H1 (cell line): ENCODE measurements at regions not wholly inside any gene's neighbourhood (a gene's known extent, or its start where the extent isn't known, plus 50 kb on each side); places are given as distances from the start of the nearest gene placed in this dataset.

ENCODE experiments used
- CTCF ChIA-PET: fragments of 300-600 bp; sonication (Branson Sonifier 250); formaldehyde crosslinking; loops from one replicate; lab custom pipeline; 2021; ENCODE audit not compliant: partially characterized antibody; lab: Charles Lee
- POLR2A ChIA-PET: fragments of 300-600 bp; sonication (Branson Sonifier 250); formaldehyde crosslinking; loops from one replicate; lab custom pipeline; 2021; ENCODE audit warnings: inconsistent platforms; ENCODE audit not compliant: partially characterized antibody; lab: Charles Lee
- DNase-seq, 2 experiments: peaks; one replicate each; pipeline versions ENCODE4 v3.0.0 to v3.0.0-alpha.2; 2010 to 2022; ENCODE audit warnings: low spot score in 2 of 2, low read depth in 1 of 2, mixed read lengths in 1 of 2
- FAIRE-seq: peaks from 2 replicates; lab custom pipeline; 2011; peaks lifted over from hg19 to GRCh38; lab: Jason Lieb, UNC
- H2AFZ ChIP-seq: 2 replicates; pipeline ENCODE4 v1.8.1; 2012; ENCODE audit warnings: low read length, inconsistent platforms
- H2AK5ac ChIP-seq: 2 replicates; pipeline ENCODE4 v1.6.1; 2013; ENCODE audit warnings: low read depth, low read length
- H2BK120ac ChIP-seq: replicated peaks from 2 replicates; pipeline ENCODE3; 2013; ENCODE audit warnings: low read depth, low read length, inconsistent platforms
- H2BK12ac ChIP-seq: 2 replicates; pipeline ENCODE4 v1.6.1; 2013; ENCODE audit warnings: low read depth, low read length
- H2BK15ac ChIP-seq: 2 replicates; pipeline ENCODE4 v1.6.1; 2013; ENCODE audit warnings: low read length
- H2BK20ac ChIP-seq: 2 replicates; pipeline ENCODE4 v1.6.1; 2013; ENCODE audit warnings: low read length
- H2BK5ac ChIP-seq: 2 replicates; pipeline ENCODE4 v1.6.1; 2013; ENCODE audit warnings: low read depth, low read length
- H3K14ac ChIP-seq: 2 replicates; pipeline ENCODE4 v1.6.1; 2013; ENCODE audit warnings: inconsistent platforms; ENCODE audit not compliant: insufficient read length
- H3K18ac ChIP-seq: 2 replicates; pipeline ENCODE4 v1.6.1; 2013; ENCODE audit warnings: low read length; ENCODE audit errors: extremely low read depth
- H3K23ac ChIP-seq: 2 replicates; pipeline ENCODE4 v1.6.1; 2013; ENCODE audit warnings: inconsistent platforms; ENCODE audit not compliant: insufficient read length
- H3K23me2 ChIP-seq: 2 replicates; pipeline ENCODE4 v1.6.1; 2013; ENCODE audit warnings: low read depth, low read length
- H3K27ac ChIP-seq: 2 replicates; pipeline ENCODE4 v1.6.1; 2011; ENCODE audit warnings: low read depth, low read length, inconsistent platforms
- H3K27me3 ChIP-seq, 4 experiments: replicated peaks in 1 of 4; 1 replicate in 1 of 4; 2 replicates in 3 of 4; pipeline versions ENCODE4 v1.6.1 to v1.8.1; 2011 to 2013; ENCODE audit warnings: low read length in 3 of 4, mild to moderate bottlenecking in 3 of 4, inconsistent platforms in 2 of 4, mixed read lengths in 2 of 4, moderate library complexity in 1 of 4; ENCODE audit not compliant: control insufficient read depth in 3 of 4, insufficient read depth in 3 of 4; ENCODE audit errors: extremely low read depth in 1 of 4
- H3K36me3 ChIP-seq, 4 experiments: 2 replicates each; pipeline versions ENCODE4 v1.6.1 to v1.8.1; 2011 to 2013; ENCODE audit warnings: mild to moderate bottlenecking in 4 of 4, low read length in 3 of 4, moderate library complexity in 2 of 4, control low read depth in 1 of 4, inconsistent platforms in 1 of 4; ENCODE audit not compliant: insufficient read depth in 4 of 4, control insufficient read depth in 2 of 4
- H3K4ac ChIP-seq: replicated peaks from 2 replicates; pipeline ENCODE3; 2013; ENCODE audit warnings: low read length, low read depth, mixed read lengths, inconsistent platforms; ENCODE audit not compliant: insufficient read length
- H3K4me1 ChIP-seq, 4 experiments: replicated peaks in 1 of 4; 1 replicate in 1 of 4; 2 replicates in 3 of 4; pipeline versions ENCODE4 v1.6.1 to v1.8.1; 2011 to 2013; ENCODE audit warnings: low read length in 3 of 4, inconsistent platforms in 2 of 4, mixed read lengths in 1 of 4; ENCODE audit not compliant: insufficient read depth in 4 of 4, control insufficient read depth in 3 of 4
- H3K4me2 ChIP-seq, 2 experiments: 2 replicates each; pipeline versions ENCODE4 v1.6.1 to v1.8.1; 2011 to 2013; ENCODE audit warnings: low read depth in 2 of 2, low read length in 2 of 2, control low read depth in 1 of 2, inconsistent platforms in 1 of 2, mild to moderate bottlenecking in 1 of 2; ENCODE audit not compliant: insufficient read depth in 1 of 2
- H3K4me3 ChIP-seq, 4 experiments: fragments of 200-600, 300-600 bp in 1 of 4; sonication (generic), shearing (Covaris generic), sonication (Bioruptor Twin) in 1 of 4; 2 replicates each; pipeline versions ENCODE4 v1.5.1 to v1.8.1; 2011 to 2016; ENCODE audit warnings: low read length in 4 of 4, low read depth in 3 of 4, control low read depth in 2 of 4, inconsistent platforms in 2 of 4, mild to moderate bottlenecking in 2 of 4, mixed read lengths in 1 of 4, moderate library complexity in 1 of 4; ENCODE audit not compliant: insufficient read depth in 2 of 4; ENCODE audit errors: extremely low read depth in 1 of 4
- H3K56ac ChIP-seq: replicated peaks from 2 replicates; pipeline ENCODE3; 2013; ENCODE audit warnings: low read depth, mild to moderate bottlenecking, mixed read lengths, low read length, inconsistent platforms; ENCODE audit not compliant: insufficient read length
- H3K79me1 ChIP-seq: 2 replicates; pipeline ENCODE4 v1.6.1; 2013; ENCODE audit warnings: low read depth, low read length, control low read depth
- H3K79me2 ChIP-seq, 2 experiments: 2 replicates each; pipeline versions ENCODE4 v1.6.1 to v1.8.1; 2012 to 2013; ENCODE audit warnings: low read length in 2 of 2, mild to moderate bottlenecking in 2 of 2, inconsistent platforms in 1 of 2; ENCODE audit not compliant: insufficient read depth in 2 of 2, control insufficient read depth in 1 of 2
- H3K9ac ChIP-seq, 4 experiments: replicated peaks in 1 of 4; 1 replicate in 1 of 4; 2 replicates in 3 of 4; pipeline versions ENCODE4 v1.6.1 to v1.8.1; 2011 to 2013; ENCODE audit warnings: low read depth in 3 of 4, low read length in 3 of 4, control low read depth in 2 of 4, mild to moderate bottlenecking in 2 of 4, moderate library complexity in 2 of 4, inconsistent platforms in 1 of 4; ENCODE audit errors: extremely low read depth in 1 of 4
- H3K9me3 ChIP-seq, 2 experiments: 2 replicates each; pipeline versions ENCODE4 v1.6.1 to v1.8.1; 2012 to 2013; ENCODE audit warnings: mild to moderate bottlenecking in 2 of 2, moderate library complexity in 2 of 2, control low read depth in 1 of 2, inconsistent platforms in 1 of 2, low read depth in 1 of 2, low read length in 1 of 2, mixed read lengths in 1 of 2; ENCODE audit not compliant: insufficient read depth in 2 of 2
- H4K20me1 ChIP-seq, 2 experiments: replicated peaks in 1 of 2; 2 replicates each; pipeline versions ENCODE3 to v1.8.1; 2011 to 2013; ENCODE audit warnings: inconsistent platforms in 2 of 2, low read length in 2 of 2, mild to moderate bottlenecking in 1 of 2; ENCODE audit not compliant: insufficient read depth in 2 of 2, control insufficient read depth in 1 of 2
- H4K5ac ChIP-seq: 2 replicates; pipeline ENCODE4 v1.6.1; 2013; ENCODE audit warnings: low read length, low read depth, mixed read lengths, inconsistent platforms; ENCODE audit not compliant: insufficient read length
- H4K8ac ChIP-seq: 2 replicates; pipeline ENCODE4 v1.8.0; 2013; ENCODE audit warnings: mild to moderate bottlenecking, moderate library complexity, low read length, inconsistent platforms; ENCODE audit not compliant: insufficient read depth; ENCODE audit errors: extremely low read depth
- H4K91ac ChIP-seq: replicated peaks from 2 replicates; pipeline ENCODE3; 2013; ENCODE audit warnings: low read length, mixed read lengths, inconsistent platforms; ENCODE audit not compliant: insufficient read length
- ASH2L ChIP-seq: fragments of 200-600, 300-600 bp; sonication (generic); IDR thresholded peaks from one replicate; pipeline ENCODE4 v1.7.1; 2017; ENCODE audit warnings: low read length
- CHD1 ChIP-seq: IDR thresholded peaks from 2 replicates; pipeline ENCODE4 v1.6.1; 2012; ENCODE audit warnings: low read depth, low read length, improper control_type of control experiment
- EP300 ChIP-seq, 2 experiments: IDR thresholded peaks; 1 replicate in 1 of 2; 2 replicates in 1 of 2; pipeline ENCODE4 v1.6.1; 2011 to 2012; ENCODE audit warnings: low read depth in 2 of 2, low read length in 2 of 2, mild to moderate bottlenecking in 2 of 2, borderline replicate concordance in 1 of 2, inconsistent platforms in 1 of 2, moderate library complexity in 1 of 2
- HDAC2 ChIP-seq, 2 experiments: fragments of 300-600 bp in 1 of 2; sonication (generic) in 1 of 2; IDR thresholded peaks; 2 replicates each; pipeline ENCODE4 v1.6.1; 2011 to 2012; ENCODE audit warnings: low read depth in 2 of 2, low read length in 2 of 2, mild to moderate bottlenecking in 2 of 2, moderate library complexity in 2 of 2, borderline replicate concordance in 1 of 2, inconsistent platforms in 1 of 2
- HDAC6 ChIP-seq: IDR thresholded peaks from one replicate; pipeline ENCODE4 v1.7.1; 2012; ENCODE audit warnings: low read depth, mild to moderate bottlenecking, inconsistent platforms, low read length, moderate library complexity
- KDM5A ChIP-seq: fragments of 200-600 bp; IDR thresholded peaks from 2 replicates; pipeline ENCODE4 v1.7.1; 2012; ENCODE audit warnings: mild to moderate bottlenecking, low read length, inconsistent platforms, mixed read lengths
- NANOG ChIP-seq: IDR thresholded peaks from 2 replicates; pipeline ENCODE4 v1.6.1; 2011; ENCODE audit warnings: low read length, low read depth, mild to moderate bottlenecking, inconsistent platforms; ENCODE audit not compliant: insufficient read depth, poor library complexity, severe bottlenecking
- POLR2A ChIP-seq, 2 experiments: IDR thresholded peaks; 1 replicate in 1 of 2; 2 replicates in 1 of 2; pipeline ENCODE4 v1.6.1; 2011; ENCODE audit warnings: low read depth in 2 of 2, low read length in 2 of 2, mild to moderate bottlenecking in 2 of 2; ENCODE audit errors: control extremely low read depth in 1 of 2
- POU5F1 ChIP-seq: IDR thresholded peaks from 2 replicates; pipeline ENCODE4 v1.6.1; 2011; ENCODE audit warnings: low read depth, mild to moderate bottlenecking, low read length, moderate library complexity
- SAP30 ChIP-seq: fragments of 300-600 bp; sonication (generic); IDR thresholded peaks from 2 replicates; pipeline ENCODE4 v1.7.1; 2012; ENCODE audit warnings: low read length, moderate library complexity, mild to moderate bottlenecking, inconsistent platforms; ENCODE audit not compliant: insufficient read depth, insufficient replicate concordance
- SP1 ChIP-seq: IDR thresholded peaks from 2 replicates; pipeline ENCODE4 v1.6.1; 2011; ENCODE audit warnings: low read depth, low read length
- whole genome bisulfite sequencing, 2 experiments: shearing (Covaris generic) in 1 of 2; methylation state at CpG; one replicate each; pipeline versions ENCODE4 v1.1.6 to v1.1.7; 2013 to 2015; ENCODE audit warnings: low lambda C conversion rate in 2 of 2, mixed read lengths in 2 of 2, inconsistent platforms in 1 of 2, low coverage in 1 of 2, missing lambda C conversion rate in 1 of 2; ENCODE audit not compliant: insufficient replicate concordance in 2 of 2, insufficient coverage in 1 of 2, insufficient read length in 1 of 2; ENCODE audit errors: extremely low coverage in 1 of 2, missing lambda C conversion rate in 1 of 2; 5-methylcytosine and 5-hydroxymethylcytosine counted together
- TF ChIP-seq, protein P1 (sequence below): IDR thresholded peaks from 2 replicates; pipeline ENCODE4 v1.6.1; 2011; ENCODE audit warnings: low read depth, mild to moderate bottlenecking, low read length; ENCODE audit not compliant: insufficient read depth

GRCh38 chr10:78785066-78785465 lies 283.7 kb upstream of the ZMIZ1 start:
- no peak for FAIRE-seq
- POLR2A ChIA-PET, result no interaction called here
- no peak for TF ChIP-seq KDM5A
- no peak for TF ChIP-seq SAP30
- TF ChIP-seq, protein P1, sequence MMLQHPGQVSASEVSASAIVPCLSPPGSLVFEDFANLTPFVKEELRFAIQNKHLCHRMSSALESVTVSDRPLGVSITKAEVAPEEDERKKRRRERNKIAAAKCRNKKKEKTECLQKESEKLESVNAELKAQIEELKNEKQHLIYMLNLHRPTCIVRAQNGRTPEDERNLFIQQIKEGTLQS, result no peak
- no peak for TF ChIP-seq HDAC2 (IDR thresholded peaks at IDR 0.05; ENCODE audit: borderline replicate concordance in 1 of 2, low read depth in 2 of 2, low read length in 2 of 2)
- no peak for TF ChIP-seq POU5F1
- no peak for TF ChIP-seq SP1
- no peak for TF ChIP-seq POLR2A (IDR thresholded peaks at IDR 0.05; ENCODE audit: control extremely low read depth in 1 of 2, low read depth in 2 of 2, low read length in 2 of 2)
- no peak for TF ChIP-seq EP300 (IDR thresholded peaks at IDR 0.05; ENCODE audit: borderline replicate concordance in 1 of 2, low read depth in 2 of 2, low read length in 2 of 2)
- no peak for TF ChIP-seq ASH2L
- TF ChIP-seq CHD1, result no peak
- TF ChIP-seq NANOG, result no peak
- no peak for TF ChIP-seq HDAC6

More at GRCh38 chr10:78785066-78785465, 283.7 kb upstream of the ZMIZ1 start:
- no peak overlapping the region for H2BK12ac ChIP-seq
- H3K4me1 ChIP-seq, result no peaks in the 10 kb centered on the region
- H4K20me1 ChIP-seq, result no peaks in the 10 kb centered on the region
- CTCF ChIA-PET, result interaction anchor here (0.7 kb wide), 1 partner anchor 11 kb away, joined by 4 read pairs; no protein-coding TSS in a partner anchor
- no peaks in the 10 kb centered on the region for H3K79me2 ChIP-seq
- no peak overlapping the region for H3K4me3 ChIP-seq
- no peak overlapping the region for H3K4me2 ChIP-seq
- no peak overlapping the region for H3K4ac ChIP-seq
- H2BK20ac ChIP-seq, result no peak overlapping the region
- H2AK5ac ChIP-seq, result no peak overlapping the region
- H2AFZ ChIP-seq, result no peak overlapping the region
- no peak overlapping the region for H2BK120ac ChIP-seq
- no peaks in the 10 kb centered on the region; a peak in 1 of 4 replicates for H3K9me3 ChIP-seq
- no peak overlapping the region for H3K18ac ChIP-seq
- no peak overlapping the region for H3K56ac ChIP-seq
- 85% methylated on average over 4 of the region's 4 CpGs; no CpG with 5 or more reads in 1 of the 2 experiments for WGBS, 2 experiments
- H2BK5ac ChIP-seq, result no peak overlapping the region
- no peak overlapping the region for H3K27ac ChIP-seq
- no peak overlapping the region for H3K23ac ChIP-seq
- no peak for DNase-seq
- no peak overlapping the region for H4K5ac ChIP-seq
- no peaks in the 10 kb centered on the region for H3K27me3 ChIP-seq
- no peak overlapping the region for H3K9ac ChIP-seq
- no peaks in the 10 kb centered on the region for H3K23me2 ChIP-seq
- H4K8ac ChIP-seq, result no peak overlapping the region
- H2BK15ac ChIP-seq, result no peak overlapping the region
- no peaks in the 10 kb centered on the region; a peak in 1 of 8 replicates for H3K36me3 ChIP-seq
- no peaks in the 10 kb centered on the region for H3K79me1 ChIP-seq
- H3K14ac ChIP-seq, result no peak overlapping the region
- H4K91ac ChIP-seq, result no peak overlapping the region
